GM12878 (cell line): ENCODE measurements at regions not wholly inside any gene's neighbourhood (a gene's known extent, or its start where the extent isn't known, plus 50 kb on each side); places are given as distances from the start of the nearest gene placed in this dataset.
A peak's percentile ranks its signal among the peaks of the same experiment; 100 is the strongest.

Experiments used
- ATAC-seq: fragments of 200-7000 bp; cut with Tn5 transposase; 3 replicates; pipeline ENCODE4 v1.9.1; 2020; ENCODE audit warnings: mild to moderate bottlenecking, moderate library complexity
- BruUV-seq: library from RNA; stranded (reverse); fragments of 400-500 nt; replicated peaks from 2 replicates; lab custom pipeline; 2021; lab: Mats Ljungman, UMichigan
- CTCF ChIA-PET: fragments of 300-600 bp; sonication (Branson Sonifier 250); formaldehyde crosslinking; extraction: SDS; loops from one replicate; lab custom pipeline; 2021; ENCODE audit warnings: inconsistent platforms; lab: Yijun Ruan, JAX
- POLR2A ChIA-PET: fragments of 350-600 bp; formaldehyde crosslinking; extraction: SDS; loops from one replicate; lab custom pipeline; 2021; ENCODE audit warnings: inconsistent platforms; lab: Charles Lee
- RAD21 ChIA-PET: fragments of 300-600 bp; sonication (Branson Sonifier 250); formaldehyde crosslinking; loops from one replicate; lab custom pipeline; 2023; ENCODE audit warnings: antibody characterized with exemption; ENCODE audit not compliant: unreplicated experiment; lab: Charles Lee
- SMC1A ChIA-PET: fragments of 300-600 bp; sonication (Branson Sonifier 250); formaldehyde crosslinking; loops from one replicate; lab custom pipeline; 2023; ENCODE audit not compliant: unreplicated experiment, uncharacterized antibody; lab: Charles Lee
- DNase-seq: peaks from one replicate; pipeline ENCODE4 v3.0.0-alpha.2; 2011; ENCODE audit warnings: low read depth, low spot score
- FAIRE-seq: peaks from 3 replicates; lab custom pipeline; 2011; peaks lifted over from hg19 to GRCh38; lab: Jason Lieb, UNC
- H2AFZ ChIP-seq: 2 replicates; pipeline ENCODE4 v1.6.0; 2011; ENCODE audit warnings: low read depth, low read length, control low read depth; ENCODE audit not compliant: control insufficient read depth
- H3K27ac ChIP-seq: 2 replicates; pipeline ENCODE4 v1.5.1; 2011; ENCODE audit warnings: control low read depth; ENCODE audit not compliant: control insufficient read depth, insufficient read depth
- H3K27me3 ChIP-seq, 2 experiments: replicated peaks in 1 of 2; 2 replicates each; pipeline versions ENCODE4 v1.6.0 to v1.6.1; 2011; ENCODE audit warnings: low read length in 1 of 2; ENCODE audit not compliant: control insufficient read depth in 2 of 2, insufficient read depth in 2 of 2
- H3K36me3 ChIP-seq, 2 experiments: 2 replicates each; pipeline ENCODE4 v1.5.1; 2011; ENCODE audit warnings: low read length in 1 of 2; ENCODE audit not compliant: control insufficient read depth in 2 of 2, insufficient read depth in 2 of 2
- H3K4me1 ChIP-seq: 2 replicates; pipeline ENCODE4 v1.6.1; 2011; ENCODE audit warnings: mild to moderate bottlenecking, low read length, moderate library complexity, mixed read lengths; ENCODE audit not compliant: control insufficient read depth, insufficient read depth
- H3K4me2 ChIP-seq: 2 replicates; pipeline ENCODE4 v1.6.0; 2011; ENCODE audit warnings: control low read depth; ENCODE audit not compliant: control insufficient read depth, insufficient read depth
- H3K4me3 ChIP-seq: fragments of 200-600 bp; sonication (generic); 2 replicates; pipeline ENCODE4 v1.5.1; 2016
- H3K79me2 ChIP-seq: 2 replicates; pipeline ENCODE4 v1.6.0; 2011; ENCODE audit warnings: low read length; ENCODE audit not compliant: control insufficient read depth, insufficient read depth
- H3K9ac ChIP-seq: 2 replicates; pipeline ENCODE4 v1.8.0; 2011; ENCODE audit warnings: low read length, control low read depth, mixed read lengths; ENCODE audit not compliant: control insufficient read depth, insufficient read depth
- H3K9me3 ChIP-seq: replicated peaks from 3 replicates; pipeline ENCODE4 v1.5.1; 2011; ENCODE audit warnings: mild to moderate bottlenecking, low read length; ENCODE audit not compliant: control insufficient read depth, insufficient read depth
- H4K20me1 ChIP-seq: 2 replicates; pipeline ENCODE4 v1.6.0; 2011; ENCODE audit not compliant: control insufficient read depth, insufficient read depth
- HCFC1 ChIP-seq: fragments of 150-350 bp; IDR thresholded peaks from 2 replicates; pipeline ENCODE4 v1.6.1; 2014; ENCODE audit warnings: low read length
- NFYB ChIP-seq: IDR thresholded peaks from 2 replicates; pipeline ENCODE4 v1.6.1; 2011; ENCODE audit warnings: low read depth, mild to moderate bottlenecking, low read length, improper control_type of control experiment, moderate library complexity; ENCODE audit not compliant: insufficient read depth
- REST ChIP-seq: IDR thresholded peaks from 2 replicates; pipeline ENCODE4 v1.6.1; 2012; ENCODE audit warnings: mild to moderate bottlenecking, low read depth, low read length
- ZBTB33 ChIP-seq: fragments of 450-650 bp; IDR thresholded peaks from 2 replicates; pipeline ENCODE4 v1.6.1; 2017; ENCODE audit warnings: mild to moderate bottlenecking
- WGBS: methylation state at CpG from one replicate; pipeline ENCODE4 v1.1.6; 2016; ENCODE audit warnings: low lambda C conversion rate; ENCODE audit not compliant: insufficient replicate concordance, insufficient coverage; ENCODE audit errors: missing lambda C conversion rate; 5-methylcytosine and 5-hydroxymethylcytosine counted together
- in situ Hi-C: fragments of 300-500 bp; cut with MboI; formaldehyde crosslinking; loops from 9 replicates; pipeline ENCODE4 v1.14.3; 2018; ENCODE audit warnings: mixed read lengths
- intact Hi-C: fragments of 100-400 bp; cut with micrococcal nuclease; formaldehyde crosslinking; loops from one replicate; pipeline ENCODE4 v1.14.2; 2022; ENCODE audit not compliant: unreplicated experiment

GRCh38 chr18:60686142-60686541 lies 313.6 kb upstream of the MC4R start:
- ATAC-seq (no peak), DNase-seq (no peak)
- H3K4me1 ChIP-seq, result no peaks in the 10 kb centered on the region
- no peak overlapping the region for H2AFZ ChIP-seq
- H3K27ac ChIP-seq, result no peak overlapping the region
- intact Hi-C loops, result no loop called here
- H3K9me3 ChIP-seq, result no peaks in the 10 kb centered on the region
- no peaks in the 10 kb centered on the region for H3K27me3 ChIP-seq
- WGBS, result 18% methylated on average over 3 of the region's 3 CpGs
- no TSS peak for BruUV-seq
- SMC1A ChIA-PET, result interaction anchor here (1.0 kb wide), 1 partner anchor 17 kb away, joined by 4 read pairs; no protein-coding TSS in a partner anchor
- POLR2A ChIA-PET, result no interaction called here
- H3K9ac ChIP-seq, result no peak overlapping the region
- H4K20me1 ChIP-seq, result no peaks in the 10 kb centered on the region
- H3K79me2 ChIP-seq, result no peaks in the 10 kb centered on the region
- no peak overlapping the region for H3K4me2 ChIP-seq
- CTCF ChIA-PET, result interaction anchor here (1.4 kb wide), 1 partner anchor 16 kb away, joined by 6 read pairs; no protein-coding TSS in a partner anchor
- RAD21 ChIA-PET, result interaction anchor here (1.1 kb wide), 1 partner anchor 816 kb away, joined by 4 read pairs; no protein-coding TSS in a partner anchor
- no peak for TF ChIP-seq ZBTB33
- TF ChIP-seq HCFC1, result no peak
- TF ChIP-seq REST, result peak; percentile 46; the same call in 1 of the 2 replicates
- TF ChIP-seq NFYB, result no peak
- TF ChIP-seq, all 136 proteins: peak for 1
- FAIRE-seq, result no peak
- no peaks in the 10 kb centered on the region for H3K36me3 ChIP-seq
- in situ Hi-C loops, result no loop called here
- H3K4me3 ChIP-seq, result no peak overlapping the region
